Astrocyte (in vitro differentiated cells and primary cell): ENCODE measurements at regions not wholly inside any gene's neighbourhood (a gene's known extent, or its start where the extent isn't known, plus 50 kb on each side); places are given as distances from the start of the nearest gene placed in this dataset.

ENCODE experiments used
- CTCF ChIP-seq: IDR thresholded peaks from 2 replicates; pipeline ENCODE4 v1.5.1; 2011; ENCODE audit warnings: low read depth, mild to moderate bottlenecking, inconsistent platforms, low read length, moderate library complexity; ENCODE audit not compliant: insufficient read depth
- EZH2 ChIP-seq: IDR thresholded peaks from 2 replicates; pipeline ENCODE4 v1.6.1; 2012; ENCODE audit warnings: mild to moderate bottlenecking, low read length, inconsistent platforms; ENCODE audit not compliant: insufficient read depth

DNA sequence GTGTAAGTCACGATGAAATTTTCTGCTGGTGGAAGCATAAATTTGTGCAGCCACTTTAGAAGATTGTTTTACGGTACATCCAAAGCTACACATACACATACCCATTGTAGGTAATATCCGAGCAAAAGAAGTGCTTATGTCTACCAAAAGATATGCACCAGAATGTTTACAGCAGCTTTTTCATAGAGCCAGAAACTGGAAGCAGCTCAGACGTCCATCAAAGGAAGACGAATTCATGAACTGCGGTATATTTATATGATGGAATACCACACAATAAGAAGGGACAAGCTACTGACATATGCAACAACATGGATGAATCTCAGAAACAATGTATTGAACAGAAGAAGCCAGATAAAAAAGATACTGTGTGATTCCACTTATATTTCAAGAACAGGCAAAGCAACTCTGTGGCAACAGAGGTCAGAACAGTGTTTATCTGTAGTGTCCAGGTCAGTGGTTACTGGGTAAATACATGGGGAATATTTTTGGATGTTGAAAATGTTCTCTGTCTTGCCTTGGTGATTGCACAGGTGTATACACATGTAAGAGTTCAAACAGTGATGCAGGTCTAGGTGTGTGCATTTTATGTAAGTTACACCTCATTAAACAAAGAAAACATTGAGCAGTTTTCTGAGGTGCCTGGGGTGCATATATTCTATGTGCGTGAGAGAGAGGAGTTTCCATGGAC, 51.9 kb upstream of the EXOC2 start:
- TF ChIP-seq CTCF (no peak), EZH2 (no peak)
